Panc1 (cell line): ENCODE measurements at regions not wholly inside any gene's neighbourhood (a gene's known extent, or its start where the extent isn't known, plus 50 kb on each side); places are given as distances from the start of the nearest gene placed in this dataset.

Experiments used
- ATAC-seq: fragments of 200-7000 bp; cut with Tn5 transposase; 2 replicates; pipeline ENCODE4 v1.9.1; 2020; ENCODE audit warnings: mild to moderate bottlenecking, moderate library complexity
- BruUV-seq: library from RNA; stranded (reverse); fragments of 400-500 nt; replicated peaks from 2 replicates; lab custom pipeline; 2021; lab: Mats Ljungman, UMichigan
- CTCF ChIA-PET: fragments of 300-600 bp; sonication (Branson Sonifier 250); formaldehyde crosslinking; loops from one replicate; lab custom pipeline; 2022; ENCODE audit warnings: antibody characterized with exemption; lab: Charles Lee
- POLR2A ChIA-PET: fragments of 300-600 bp; sonication (Branson Sonifier 250); formaldehyde crosslinking; loops from one replicate; lab custom pipeline; 2022; ENCODE audit warnings: antibody characterized with exemption; lab: Charles Lee
- DNase-seq: peaks from one replicate; pipeline ENCODE4 v3.0.0-alpha.2; 2010; ENCODE audit warnings: low read depth, low spot score
- H3K27ac ChIP-seq: 2 replicates; pipeline ENCODE4 v1.5.1; 2011; ENCODE audit warnings: mild to moderate bottlenecking, low read length, inconsistent platforms
- H3K27me3 ChIP-seq: fragments of 200-500 bp; sonication (Bioruptor generic); 2 replicates; pipeline ENCODE4 v1.6.0; 2014; ENCODE audit warnings: low read length, inconsistent platforms; ENCODE audit not compliant: control insufficient read depth, insufficient read depth
- H3K36me3 ChIP-seq: fragments of 200-500 bp; sonication (Bioruptor generic); 2 replicates; pipeline ENCODE4 v1.5.1; 2014; ENCODE audit warnings: inconsistent platforms, mild to moderate bottlenecking, low read length, moderate library complexity; ENCODE audit not compliant: control insufficient read depth, insufficient read depth
- H3K4me1 ChIP-seq: 2 replicates; pipeline ENCODE4 v1.5.1; 2011; ENCODE audit warnings: inconsistent platforms, mild to moderate bottlenecking, low read length, moderate library complexity; ENCODE audit not compliant: control insufficient read depth, insufficient read depth
- H3K4me3 ChIP-seq, 2 experiments: 2 replicates each; pipeline ENCODE4 v1.5.1; 2011 to 2012; ENCODE audit warnings: low read depth in 2 of 2, low read length in 2 of 2, mild to moderate bottlenecking in 2 of 2, inconsistent platforms in 1 of 2, moderate library complexity in 1 of 2
- H3K9me3 ChIP-seq: fragments of 200-500 bp; sonication (Bioruptor generic); 2 replicates; pipeline ENCODE4 v1.5.1; 2014; ENCODE audit warnings: low read depth, mild to moderate bottlenecking, inconsistent platforms, low read length, moderate library complexity; ENCODE audit not compliant: control insufficient read depth, insufficient read depth
- CTCF ChIP-seq: fragments of 450-650 bp; IDR thresholded peaks from 2 replicates; pipeline ENCODE4 v1.5.1; 2017; ENCODE audit warnings: mild to moderate bottlenecking
- POLR2AphosphoS5 ChIP-seq: IDR thresholded peaks from 2 replicates; pipeline ENCODE4 v1.6.1; 2012; ENCODE audit warnings: mild to moderate bottlenecking, low read depth, low read length, moderate library complexity
- REST ChIP-seq, 2 experiments: IDR thresholded peaks; 2 replicates each; pipeline ENCODE4 v1.6.1; 2011 to 2012; ENCODE audit warnings: low read depth in 2 of 2, control low read depth in 1 of 2, low read length in 1 of 2, mild to moderate bottlenecking in 1 of 2, moderate library complexity in 1 of 2; ENCODE audit not compliant: insufficient read depth in 1 of 2
- SIN3A ChIP-seq: IDR thresholded peaks from 2 replicates; pipeline ENCODE4 v1.6.1; 2012; ENCODE audit warnings: low read depth, mild to moderate bottlenecking, low read length, moderate library complexity, borderline replicate concordance; ENCODE audit not compliant: insufficient read depth
- TCF7L2 ChIP-seq: IDR thresholded peaks from 2 replicates; pipeline ENCODE4 v1.6.1; 2011; ENCODE audit warnings: mild to moderate bottlenecking, low read depth, low read length, inconsistent platforms
- in situ Hi-C: cut with HindIII; loops from 2 replicates; pipeline ENCODE4 v1.10.0; 2016; ENCODE audit warnings: low sequenced_read_pairs, low pct_unique_long_range_greater_than_20kb
- intact Hi-C: fragments of 100-400 bp; cut with micrococcal nuclease; formaldehyde crosslinking; loops from one replicate; pipeline ENCODE4 v1.10.0; 2022; ENCODE audit not compliant: unreplicated experiment

- Histone ChIP-seq H3K9me3 (no peaks in the 10 kb centered on the region), H3K27me3 (no peaks in the 10 kb centered on the region), H3K4me3 (no peak overlapping the region), H3K36me3 (no peaks in the 10 kb centered on the region), H3K4me1 (no peaks in the 10 kb centered on the region), H3K27ac (no peak overlapping the region)
- no TSS peak for BruUV-seq
- no peak for ATAC-seq
- no peak for DNase-seq
- TF ChIP-seq CTCF: no peak
- intact Hi-C loops: no loop called here
- ChIA-PET POLR2A (no interaction called here), CTCF (no interaction called here)
- in situ Hi-C loops: no loop called here
Measured at GRCh38 chr10:61278556-61278955, 174.6 kb downstream of the TMEM26 start.

- no TSS peak for BruUV-seq
- no peaks in the 10 kb centered on the region for H3K9me3 ChIP-seq
- no peaks in the 10 kb centered on the region for H3K27me3 ChIP-seq
- no peak overlapping the region for H3K4me3 ChIP-seq
- no peak for DNase-seq
- in situ Hi-C loops: no loop called here
- no peak for ATAC-seq
- ChIA-PET POLR2A (no interaction called here), CTCF (no interaction called here)
- no peaks in the 10 kb centered on the region; the same call in 1 of the 2 replicates for H3K4me1 ChIP-seq
- TF ChIP-seq TCF7L2 (no peak), SIN3A (no peak), REST (IDR thresholded peaks at IDR 0.05; ENCODE audit: insufficient read depth in 1 of 2, low read depth in 2 of 2, low read length in 1 of 2) (no peak), CTCF (no peak), POLR2AphosphoS5 (no peak)
- intact Hi-C loops: no loop called here
- H3K36me3 ChIP-seq: no peaks in the 10 kb centered on the region
- H3K27ac ChIP-seq: no peak overlapping the region
Measured at GRCh38 chr10:61272781-61273180, 180.4 kb downstream of the TMEM26 start.
